GM21381 (cell line): ENCODE measurements at regions not wholly inside any gene's neighbourhood (a gene's known extent, or its start where the extent isn't known, plus 50 kb on each side); places are given as distances from the start of the nearest gene placed in this dataset.
"Not testable (repeated sequence)": the region's sequence is repeated elsewhere in the genome, so short reads cannot be mapped to it uniquely, and the experiment has no call there.

Source experiments
- ATAC-seq: cut with Tn5 transposase; IDR thresholded peaks from one replicate; pipeline ENCODE4 v1.9.1; 2021; ENCODE audit warnings: mild to moderate bottlenecking, moderate library complexity; ENCODE audit not compliant: unreplicated experiment

- peak; percentile 86 for ATAC-seq
Measured at GRCh38 chr21:5065240-5066211, 5455.9 kb upstream of the TPTE start.

GRCh38 chr21:5066682-5067251 is 5454.6 kb upstream of the TPTE start:
- not testable (repeated sequence) for ATAC-seq

GRCh38 chr21:5067326-5068048 is 5453.9 kb upstream of the TPTE start:
- not testable (repeated sequence) for ATAC-seq

- not testable (repeated sequence) for ATAC-seq
Measured at GRCh38 chr21:5068649-5069048, 5452.7 kb upstream of the TPTE start.

GRCh38 chr21:5071180-5071579 is 5450.2 kb upstream of the TPTE start:
- ATAC-seq, result not testable (repeated sequence)

GRCh38 chr21:5076854-5077253 is 5444.5 kb upstream of the TPTE start:
- not testable (repeated sequence) for ATAC-seq

- ATAC-seq, result not testable (repeated sequence)
Measured at GRCh38 chr21:5079361-5079760, 5442.0 kb upstream of the TPTE start.

- not testable (repeated sequence) for ATAC-seq
Measured at GRCh38 chr21:5080015-5080414, 5441.4 kb upstream of the TPTE start.

GRCh38 chr21:5084246-5084645 is 5437.1 kb upstream of the TPTE start:
- ATAC-seq, result not testable (repeated sequence)

GRCh38 chr21:5085456-5085855 is 5435.9 kb upstream of the TPTE start:
- ATAC-seq, result not testable (repeated sequence)

GRCh38 chr21:5086416-5086815 is 5435.0 kb upstream of the TPTE start:
- ATAC-seq, result not testable (repeated sequence)

- ATAC-seq, result not testable (repeated sequence)
Measured at GRCh38 chr21:5088820-5089219, 5432.6 kb upstream of the TPTE start.

- not testable (repeated sequence) for ATAC-seq
Measured at GRCh38 chr21:5089399-5090089, 5431.8 kb upstream of the TPTE start.

- not testable (repeated sequence) for ATAC-seq
Measured at GRCh38 chr21:5090132-5091079, 5431.0 kb upstream of the TPTE start.

- ATAC-seq, result not testable (repeated sequence)
Measured at GRCh38 chr21:5091274-5091673, 5430.1 kb upstream of the TPTE start.

- not testable (repeated sequence) for ATAC-seq
Measured at GRCh38 chr21:5095628-5096027, 5425.8 kb upstream of the TPTE start.

GRCh38 chr21:5098010-5098743 is 5423.2 kb upstream of the TPTE start:
- ATAC-seq, result not testable (repeated sequence)

GRCh38 chr21:5100604-5101174 is 5420.7 kb upstream of the TPTE start:
- not testable (repeated sequence) for ATAC-seq
